ENCODE measurements at regions not wholly inside any gene's neighbourhood (a gene's known extent, or its start where the extent isn't known, plus 50 kb on each side); places are given as distances from the start of the nearest gene placed in this dataset.

DNA sequence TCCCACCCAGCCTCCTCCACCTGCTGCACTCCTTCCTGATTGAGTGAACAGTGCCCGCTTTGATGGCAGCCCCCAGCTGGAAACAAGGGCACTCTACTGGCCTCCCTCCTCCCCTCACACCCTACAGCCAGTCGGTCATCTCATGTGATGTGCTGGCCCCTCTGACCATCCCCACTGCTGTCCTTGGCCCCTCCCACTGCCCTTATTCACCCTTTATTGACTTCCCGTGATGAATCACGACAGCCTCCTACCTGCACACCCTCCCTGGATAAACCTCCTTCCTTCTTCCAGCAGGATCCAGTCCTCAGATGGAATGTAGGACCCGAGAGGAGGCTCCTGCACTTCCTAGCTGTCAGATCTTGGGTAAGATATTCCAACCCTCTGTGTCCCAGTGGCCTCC lies 186.5 kb upstream of the SH3BP4 start:
- intact Hi-C loops (cut with DNase I; ENCODE audit: low total_unique reads), result no loop called here
- no peak for DNase-seq (ENCODE audit: low spot score in 2 of 2)
- TF ChIP-seq, protein P1, sequence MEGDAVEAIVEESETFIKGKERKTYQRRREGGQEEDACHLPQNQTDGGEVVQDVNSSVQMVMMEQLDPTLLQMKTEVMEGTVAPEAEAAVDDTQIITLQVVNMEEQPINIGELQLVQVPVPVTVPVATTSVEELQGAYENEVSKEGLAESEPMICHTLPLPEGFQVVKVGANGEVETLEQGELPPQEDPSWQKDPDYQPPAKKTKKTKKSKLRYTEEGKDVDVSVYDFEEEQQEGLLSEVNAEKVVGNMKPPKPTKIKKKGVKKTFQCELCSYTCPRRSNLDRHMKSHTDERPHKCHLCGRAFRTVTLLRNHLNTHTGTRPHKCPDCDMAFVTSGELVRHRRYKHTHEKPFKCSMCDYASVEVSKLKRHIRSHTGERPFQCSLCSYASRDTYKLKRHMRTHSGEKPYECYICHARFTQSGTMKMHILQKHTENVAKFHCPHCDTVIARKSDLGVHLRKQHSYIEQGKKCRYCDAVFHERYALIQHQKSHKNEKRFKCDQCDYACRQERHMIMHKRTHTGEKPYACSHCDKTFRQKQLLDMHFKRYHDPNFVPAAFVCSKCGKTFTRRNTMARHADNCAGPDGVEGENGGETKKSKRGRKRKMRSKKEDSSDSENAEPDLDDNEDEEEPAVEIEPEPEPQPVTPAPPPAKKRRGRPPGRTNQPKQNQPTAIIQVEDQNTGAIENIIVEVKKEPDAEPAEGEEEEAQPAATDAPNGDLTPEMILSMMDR (IDR thresholded peaks at IDR 0.05), result no peak
- no peak for TF ChIP-seq POLR2A (IDR thresholded peaks at IDR 0.05)
- 79 to 88% methylated on average over 5 of the region's 5 CpGs for WGBS, 2 donors
- no peak overlapping the region for H3K4me3 ChIP-seq (ENCODE audit: low read depth, poor library complexity, severe bottlenecking)

DNA sequence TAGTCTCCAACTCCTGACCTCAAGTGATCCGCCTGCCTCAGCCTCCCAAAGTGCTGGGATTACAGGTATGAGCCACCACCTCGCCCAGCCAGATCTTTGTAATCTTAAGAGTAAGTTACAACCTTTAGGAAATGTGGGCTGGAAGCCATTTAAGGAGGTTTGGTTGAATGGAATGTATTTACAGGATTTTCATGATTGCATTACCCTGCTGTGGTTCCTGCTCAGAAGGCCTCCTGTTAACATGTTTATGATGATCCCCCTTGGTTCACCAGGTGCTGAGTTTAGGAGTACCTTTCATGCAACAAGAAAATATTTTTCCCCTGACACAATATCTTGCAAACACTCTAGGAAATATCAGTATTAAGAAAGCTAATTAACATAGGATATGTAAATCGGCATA lies 187.4 kb upstream of the SH3BP4 start:
- DNase-seq (ENCODE audit: low spot score in 2 of 2), result no peak
- H3K4me3 ChIP-seq (ENCODE audit: low read depth, poor library complexity, severe bottlenecking), result no peak overlapping the region
- intact Hi-C loops (cut with DNase I; ENCODE audit: low total_unique reads), result no loop called here
- WGBS, 2 donors, result 82 to 85% methylated on average over 3 of the region's 3 CpGs
- TF ChIP-seq POLR2A (IDR thresholded peaks at IDR 0.05), result no peak
- TF ChIP-seq, protein P1 (IDR thresholded peaks at IDR 0.05), result no peak

DNA sequence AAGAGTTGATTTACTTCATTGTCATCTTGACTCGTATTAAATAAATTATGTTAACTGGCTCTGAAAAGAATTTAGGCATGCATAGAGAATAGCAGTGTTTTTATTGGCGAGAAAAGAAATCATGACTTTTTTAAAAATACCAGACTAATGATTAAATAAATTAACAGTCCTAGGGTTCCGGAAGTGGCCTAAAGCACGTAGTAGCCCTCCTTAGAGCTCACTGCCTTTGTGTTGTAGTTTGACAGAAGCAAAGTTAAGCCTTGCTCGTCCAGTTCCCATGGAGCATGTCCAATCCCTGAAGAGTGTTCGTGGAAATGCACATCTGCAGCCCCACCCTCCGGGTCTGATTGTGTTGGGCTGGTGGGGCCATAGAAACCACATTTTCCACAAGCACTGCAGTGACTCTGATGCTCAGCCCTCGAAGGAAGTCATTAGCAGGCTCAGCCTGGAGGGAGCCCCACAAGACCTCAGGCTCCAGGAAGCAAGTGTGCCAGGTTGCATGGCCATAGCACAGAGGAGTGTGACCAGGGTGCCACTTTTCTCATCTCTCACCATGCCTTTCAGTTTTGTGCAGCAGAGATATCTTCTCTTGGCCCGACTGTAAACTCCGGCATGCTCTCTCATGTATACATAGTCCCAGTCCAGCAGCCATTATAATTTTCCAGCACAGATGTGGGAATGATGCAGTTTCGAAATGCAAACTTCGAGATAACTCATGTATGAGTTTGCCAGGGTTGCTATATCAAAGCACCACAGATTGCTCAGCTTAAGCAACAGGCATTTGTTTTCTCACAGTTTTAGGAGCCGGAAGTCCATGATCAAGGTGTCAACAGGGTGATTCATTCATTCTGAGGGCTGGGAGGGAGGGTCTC lies 188.6 kb upstream of the SH3BP4 start:
- DNase-seq (ENCODE audit: low spot score in 2 of 2), result no peak
- no peak overlapping the region for H3K4me3 ChIP-seq (ENCODE audit: low read depth, poor library complexity, severe bottlenecking)
- 49 to 56% methylated on average over 13 of the region's 13 CpGs for WGBS, 2 donors
- intact Hi-C loops (cut with DNase I; ENCODE audit: low total_unique reads), result no loop called here
- TF ChIP-seq, protein P1 (IDR thresholded peaks at IDR 0.05), result no peak
- no peak for TF ChIP-seq POLR2A (IDR thresholded peaks at IDR 0.05)

DNA sequence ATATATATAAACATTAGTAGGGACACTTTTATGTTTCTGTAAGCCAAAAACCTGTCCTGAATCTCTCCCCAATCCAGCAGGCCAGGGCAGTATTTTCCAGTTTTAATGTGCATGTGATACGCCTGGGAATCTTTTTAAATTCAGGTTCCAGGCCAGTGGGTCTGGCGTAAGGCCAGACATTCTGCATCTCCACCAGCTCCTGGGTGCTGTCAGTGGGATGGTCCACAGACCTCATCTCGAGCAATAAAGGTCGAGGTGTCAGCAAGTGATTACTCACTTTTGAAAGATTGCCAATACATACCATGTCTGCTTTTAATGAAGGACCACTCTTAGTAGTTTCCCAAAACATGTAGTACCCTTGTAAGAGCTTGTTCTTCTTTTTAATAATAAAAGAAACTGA lies 189.9 kb upstream of the SH3BP4 start:
- no peak for DNase-seq (ENCODE audit: low spot score in 2 of 2)
- WGBS, 2 donors, result 48 to 62% methylated on average over 4 of the region's 4 CpGs
- no peak for TF ChIP-seq POLR2A (IDR thresholded peaks at IDR 0.05)
- TF ChIP-seq, protein P1 (IDR thresholded peaks at IDR 0.05), result no peak

DNA sequence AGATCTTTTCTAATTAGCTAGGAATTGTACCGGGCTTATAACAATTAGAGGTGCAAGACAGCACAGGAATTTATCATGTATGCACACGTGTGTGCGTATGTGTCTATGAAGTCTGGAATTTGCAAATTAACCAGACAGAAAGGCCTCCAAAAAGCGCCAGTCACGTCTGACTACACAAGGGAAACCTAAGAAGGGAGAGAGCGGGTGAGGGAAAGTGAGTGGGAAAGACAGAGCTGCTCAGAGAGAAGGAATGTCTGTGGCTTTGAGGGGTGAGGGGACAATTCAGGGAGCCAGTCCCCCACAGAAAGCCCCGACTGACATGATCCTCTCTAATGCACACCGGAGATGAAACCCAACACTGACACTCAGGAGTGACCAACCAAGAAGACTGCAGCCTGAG lies 197.7 kb upstream of the SH3BP4 start:
- TF ChIP-seq, protein P1 (IDR thresholded peaks at IDR 0.05), result no peak
- TF ChIP-seq POLR2A (IDR thresholded peaks at IDR 0.05), result no peak
- WGBS, 2 donors, result 59 to 79% methylated on average over 8 of the region's 8 CpGs
- DNase-seq (ENCODE audit: low spot score in 2 of 2), result no peak
- intact Hi-C loops (cut with DNase I; ENCODE audit: low total_unique reads), result no loop called here
- H3K4me3 ChIP-seq (ENCODE audit: low read depth, poor library complexity, severe bottlenecking), result no peak overlapping the region

More for the DNA sequence above, 189.9 kb upstream of the SH3BP4 start:
- no peak overlapping the region for H3K4me3 ChIP-seq (ENCODE audit: low read depth, poor library complexity, severe bottlenecking)
- intact Hi-C loops (cut with DNase I; ENCODE audit: low total_unique reads), result no loop called here

All from lower leg skin (tissue), 4 donors.